WTC11 (cell line): ENCODE measurements at regions not wholly inside any gene's neighbourhood (a gene's known extent, or its start where the extent isn't known, plus 50 kb on each side); places are given as distances from the start of the nearest gene placed in this dataset.

Experiments used
- ATF6 ChIP-seq: sonication (generic); formaldehyde crosslinking; IDR thresholded peaks from 2 replicates; pipeline ENCODE4 v1.8.1; 2023; ENCODE audit warnings: mild to moderate bottlenecking, missing genetic modification reagents
- USF1 ChIP-seq: sonication (generic); formaldehyde crosslinking; IDR thresholded peaks from 2 replicates; pipeline ENCODE4 v1.8.0; 2022; ENCODE audit warnings: mild to moderate bottlenecking, missing genetic modification reagents
- ZNF121 ChIP-seq: sonication (generic); formaldehyde crosslinking; IDR thresholded peaks from 2 replicates; pipeline ENCODE4 v1.8.0; 2023; ENCODE audit warnings: missing genetic modification reagents

- no peak for TF ChIP-seq ATF6 (CRISPR knock-in tag)
- no peak for TF ChIP-seq ZNF121 (CRISPR knock-in tag)
- TF ChIP-seq USF1 (CRISPR knock-in tag), result no peak
Observed at GRCh38 chr9:91056917-91057316, 255.3 kb downstream of the SYK start.
